B cell (primary cell): ENCODE measurements at regions not wholly inside any gene's neighbourhood (a gene's known extent, or its start where the extent isn't known, plus 50 kb on each side); places are given as distances from the start of the nearest gene placed in this dataset.
"Not testable (repeated sequence)": the region's sequence is repeated elsewhere in the genome, so short reads cannot be mapped to it uniquely, and the experiment has no call there.

Experiments used
- ATAC-seq: fragments of 200-7000 bp; cut with Tn5 transposase; one replicate; pipeline ENCODE4 v1.10.0; 2021; ENCODE audit warnings: low read depth, mild to moderate bottlenecking, moderate number of reproducible peaks, moderate library complexity
- CTCF ChIA-PET: fragments of 350-600 bp; sonication (Branson Sonifier 250); formaldehyde crosslinking; loops from one replicate; lab custom pipeline; 2021; ENCODE audit warnings: antibody characterized with exemption, inconsistent platforms; lab: Charles Lee
- POLR2A ChIA-PET: fragments of 350-600 bp; sonication (Branson Sonifier 250); formaldehyde crosslinking; loops from one replicate; lab custom pipeline; 2021; ENCODE audit warnings: antibody characterized with exemption; lab: Charles Lee
- DNase-seq: peaks from one replicate; pipeline ENCODE4 v3.0.0; 2013
- H2AFZ ChIP-seq: 2 replicates; pipeline ENCODE4 v1.6.1; 2012; ENCODE audit warnings: mild to moderate bottlenecking, low read depth, low read length; ENCODE audit not compliant: insufficient read depth, poor library complexity, severe bottlenecking
- H3K27ac ChIP-seq, 2 donors: 1 replicate in 1 of 2; 2 replicates in 1 of 2; pipeline ENCODE4 v1.5.1; 2012 to 2013; ENCODE audit warnings: low read length in 2 of 2, mild to moderate bottlenecking in 2 of 2, moderate library complexity in 1 of 2
- H3K27me3 ChIP-seq, 4 experiments: fragments of 200-600 bp in 1 of 4; sonication (generic) in 1 of 4; replicated peaks in 1 of 4; 1 replicate in 2 of 4; 2 replicates in 2 of 4; pipeline versions ENCODE4 v1.6.1 to v1.7.0; 2013 to 2016; ENCODE audit warnings: low read length in 3 of 4, mild to moderate bottlenecking in 2 of 4, mixed read lengths in 1 of 4, moderate library complexity in 1 of 4; ENCODE audit not compliant: insufficient read depth in 4 of 4, control insufficient read depth in 3 of 4; ENCODE audit errors: control extremely low read depth in 1 of 4
- H3K36me3 ChIP-seq, 2 experiments: replicated peaks in 1 of 2; 1 replicate in 1 of 2; 2 replicates in 1 of 2; pipeline versions ENCODE4 v1.6.1 to v1.7.1; 2013; ENCODE audit warnings: low read length in 1 of 2; ENCODE audit not compliant: insufficient read depth in 2 of 2, control insufficient read depth in 1 of 2; ENCODE audit errors: control extremely low read depth in 1 of 2, extremely low read depth in 1 of 2
- H3K4me1 ChIP-seq, 2 donors: fragments of 200-600 bp in 1 of 2; sonication (generic) in 1 of 2; 1 replicate in 1 of 2; 2 replicates in 1 of 2; pipeline versions ENCODE4 v1.5.1 to v1.6.1; 2013 to 2017; ENCODE audit warnings: low read length in 2 of 2; ENCODE audit not compliant: control insufficient read depth in 2 of 2, insufficient read depth in 2 of 2
- H3K4me2 ChIP-seq: replicated peaks from 2 replicates; pipeline ENCODE3; 2012; ENCODE audit warnings: mild to moderate bottlenecking, low read depth, low read length; ENCODE audit not compliant: poor library complexity, severe bottlenecking
- H3K4me3 ChIP-seq, 5 experiments: fragments of 200-600 bp in 1 of 5; sonication (generic) in 1 of 5; 1 replicate in 3 of 5; 2 replicates in 2 of 5; pipeline versions ENCODE4 v1.5.1 to v1.7.0; 2011 to 2016; ENCODE audit warnings: low read length in 4 of 5, mild to moderate bottlenecking in 4 of 5, low read depth in 2 of 5, control low read depth in 1 of 5, moderate library complexity in 1 of 5; ENCODE audit not compliant: insufficient read depth in 1 of 5; ENCODE audit errors: control extremely low read depth in 1 of 5, extremely low read depth in 1 of 5
- H3K79me2 ChIP-seq: fragments of 200-600 bp; sonication (generic); one replicate; pipeline ENCODE4 v1.6.0; 2016; ENCODE audit warnings: low read length; ENCODE audit not compliant: control insufficient read depth, insufficient read depth
- H3K9ac ChIP-seq: fragments of 200-600 bp; sonication (generic); 2 replicates; pipeline ENCODE4 v1.6.1; 2017; ENCODE audit warnings: mild to moderate bottlenecking, low read length, moderate library complexity
- H3K9me3 ChIP-seq, 3 donors: one replicate each; pipeline versions ENCODE4 v1.6.1 to v1.7.1; 2013; ENCODE audit warnings: low read length in 2 of 3; ENCODE audit not compliant: control insufficient read depth in 2 of 3, insufficient read depth in 1 of 3; ENCODE audit errors: control extremely low read depth in 1 of 3
- H4K20me1 ChIP-seq: 2 replicates; pipeline ENCODE4 v1.6.0; 2012; ENCODE audit warnings: mild to moderate bottlenecking, low read length; ENCODE audit not compliant: insufficient read depth, control insufficient read depth, poor library complexity, severe bottlenecking
- H3K27ac Mint-ChIP-seq: one replicate; pipeline ENCODE4 v1.8.0; 2021; ENCODE audit warnings: mixed read lengths
- H3K27me3 Mint-ChIP-seq: one replicate; pipeline ENCODE4 v1.8.0; 2021; ENCODE audit warnings: mixed read lengths
- H3K4me1 Mint-ChIP-seq: one replicate; pipeline ENCODE4 v1.8.0; 2021; ENCODE audit warnings: mixed read lengths
- H3K4me3 Mint-ChIP-seq: one replicate; pipeline ENCODE4 v1.8.0; 2021; ENCODE audit warnings: mixed read lengths
- H3K9me3 Mint-ChIP-seq: one replicate; pipeline ENCODE4 v1.8.0; 2022; ENCODE audit warnings: mixed read lengths; ENCODE audit not compliant: insufficient read depth
- CTCF ChIP-seq: fragments of 200-600 bp; IDR thresholded peaks from one replicate; pipeline ENCODE4 v1.8.0; 2022; ENCODE audit warnings: antibody characterized with exemption, mild to moderate bottlenecking
- EZH2 ChIP-seq: IDR thresholded peaks from 2 replicates; pipeline ENCODE4 v1.6.1; 2012; ENCODE audit warnings: borderline replicate concordance, low read depth, mild to moderate bottlenecking, moderate library complexity, low read length; ENCODE audit not compliant: insufficient read depth, poor library complexity, severe bottlenecking
- WGBS: methylation state at CpG from one replicate; pipeline ENCODE4 v1.1.5; 2013; ENCODE audit warnings: missing lambda C conversion rate; ENCODE audit not compliant: insufficient coverage; 5-methylcytosine and 5-hydroxymethylcytosine counted together
- intact Hi-C: fragments of 100-400 bp; cut with micrococcal nuclease; formaldehyde crosslinking; loops from one replicate; pipeline ENCODE4 v1.10.0; 2022

GRCh38 chr3:20450611-20451010, 264.6 kb upstream of the SGO1 start:
- Histone ChIP-seq H3K79me2 (no peaks in the 10 kb centered on the region), H3K4me3 (no peak overlapping the region), H4K20me1 (no peaks in the 10 kb centered on the region), H3K9me3 (peaks cover 3 to 7% (median 6%) of the 10 kb centered on the region in 3 donors), H3K27ac (no peak overlapping the region), H3K4me1 (no peaks in the 10 kb centered on the region), H3K9ac (no peak overlapping the region), H2AFZ (no peak overlapping the region), H3K36me3 (no peaks in the 10 kb centered on the region), H3K4me2 (no peak overlapping the region), H3K27me3 (no peaks in the 10 kb centered on the region)
- CTCF ChIA-PET, result no interaction called here
- Mint-ChIP-seq H3K27me3 (no peaks in the 10 kb centered on the region), H3K9me3 (peaks cover 7% of the 10 kb centered on the region), H3K4me3 (no peak overlapping the region), H3K4me1 (no peaks in the 10 kb centered on the region), H3K27ac (no peak overlapping the region)
- no peak for TF ChIP-seq CTCF
- TF ChIP-seq EZH2, result no peak
- DNase-seq (no peak), ATAC-seq (no peak)
- POLR2A ChIA-PET, result no interaction called here
- 100% methylated on average over 1 of the region's 1 CpG for WGBS
- intact Hi-C loops, result no loop called here

GRCh38 chr3:20442846-20443245, 256.8 kb upstream of the SGO1 start:
- Mint-ChIP-seq H3K27ac (no peak overlapping the region), H3K9me3 (no peaks in the 10 kb centered on the region), H3K4me1 (no peaks in the 10 kb centered on the region), H3K4me3 (no peak overlapping the region), H3K27me3 (no peaks in the 10 kb centered on the region)
- H3K27ac ChIP-seq, result no peak overlapping the region
- H3K4me1 ChIP-seq, result no peaks in the 10 kb centered on the region
- ATAC-seq (no peak), DNase-seq (no peak)
- no peak overlapping the region for H3K4me3 ChIP-seq
- CTCF ChIA-PET, result no interaction called here
- H3K9ac ChIP-seq, result no peak overlapping the region
- peaks cover 0 to 6% (median 0%) of the 10 kb centered on the region in 3 donors for H3K9me3 ChIP-seq
- H4K20me1 ChIP-seq, result no peaks in the 10 kb centered on the region
- no peaks in the 10 kb centered on the region for H3K27me3 ChIP-seq
- H3K4me2 ChIP-seq, result no peak overlapping the region
- no peak for TF ChIP-seq CTCF
- TF ChIP-seq EZH2, result no peak
- no CpG with 5 or more reads among the region's 1 CpG for WGBS
- H3K36me3 ChIP-seq, result no peaks in the 10 kb centered on the region
- H2AFZ ChIP-seq, result no peak overlapping the region
- POLR2A ChIA-PET, result no interaction called here
- no peaks in the 10 kb centered on the region for H3K79me2 ChIP-seq
- intact Hi-C loops, result no loop called here

- H3K27me3 Mint-ChIP-seq, H3K4me1 ChIP-seq, H3K27ac Mint-ChIP-seq, H3K79me2 ChIP-seq, H2AFZ ChIP-seq, H3K4me3 Mint-ChIP-seq, H3K9ac ChIP-seq, H3K27me3 ChIP-seq, intact Hi-C loops, H3K4me2 ChIP-seq, H3K9me3 ChIP-seq, CTCF ChIA-PET, DNase-seq, H3K27ac ChIP-seq, POLR2A ChIA-PET, H4K20me1 ChIP-seq, H3K36me3 ChIP-seq, H3K4me3 ChIP-seq, H3K4me1 Mint-ChIP-seq, ATAC-seq: not testable (repeated sequence)
- peaks cover 12% of the 10 kb centered on the region for H3K9me3 Mint-ChIP-seq
- no CpG with 5 or more reads among the region's 2 CpGs for WGBS
These were observed 241.3 kb upstream of the SGO1 start for GRCh38 chr3:20427268-20427667.
